HL-60 (cell line): ENCODE measurements at regions not wholly inside any gene's neighbourhood (a gene's known extent, or its start where the extent isn't known, plus 50 kb on each side); places are given as distances from the start of the nearest gene placed in this dataset.
"Not testable (repeated sequence)": the region's sequence is repeated elsewhere in the genome, so short reads cannot be mapped to it uniquely, and the experiment has no call there.

Source experiments
- DNase-seq, 2 experiments: peaks; one replicate each; pipeline ENCODE4 v3.0.0-alpha.2; 2010 to 2020; ENCODE audit warnings: low read depth in 1 of 2, low spot score in 1 of 2
- H3K27ac ChIP-seq: fragments of 250-450 bp; sonication (Bioruptor Pico); replicated peaks from 2 replicates; pipeline ENCODE4 v1.5.1; 2020; ENCODE audit warnings: mild to moderate bottlenecking, moderate library complexity
- H3K27me3 ChIP-seq: fragments of 250-450 bp; sonication (Bioruptor Pico); 2 replicates; pipeline ENCODE4 v1.5.1; 2021; ENCODE audit warnings: mild to moderate bottlenecking, moderate library complexity; ENCODE audit not compliant: insufficient read depth, poor library complexity, severe bottlenecking
- H3K4me3 ChIP-seq: replicated peaks from 2 replicates; pipeline ENCODE4 v1.5.1; 2011; ENCODE audit warnings: mild to moderate bottlenecking, control low read depth, low read length; ENCODE audit not compliant: insufficient read depth
- GABPA ChIP-seq: IDR thresholded peaks from 2 replicates; pipeline ENCODE4 v1.6.1; 2012; ENCODE audit warnings: low read depth
- POLR2AphosphoS5 ChIP-seq: IDR thresholded peaks from 2 replicates; pipeline ENCODE4 v1.6.1; 2012; ENCODE audit warnings: low read depth
- REST ChIP-seq: IDR thresholded peaks from 2 replicates; pipeline ENCODE4 v1.6.1; 2012; ENCODE audit warnings: low read depth; ENCODE audit not compliant: insufficient replicate concordance
- SPI1 ChIP-seq: IDR thresholded peaks from 2 replicates; pipeline ENCODE4 v1.6.1; 2012; ENCODE audit warnings: low read depth, mild to moderate bottlenecking, borderline replicate concordance
- TF ChIP-seq, protein P1 (sequence below): IDR thresholded peaks from one replicate; pipeline ENCODE4 v1.5.1; 2011; ENCODE audit warnings: low read length, control low read depth, inconsistent platforms; ENCODE audit not compliant: insufficient read depth

DNA sequence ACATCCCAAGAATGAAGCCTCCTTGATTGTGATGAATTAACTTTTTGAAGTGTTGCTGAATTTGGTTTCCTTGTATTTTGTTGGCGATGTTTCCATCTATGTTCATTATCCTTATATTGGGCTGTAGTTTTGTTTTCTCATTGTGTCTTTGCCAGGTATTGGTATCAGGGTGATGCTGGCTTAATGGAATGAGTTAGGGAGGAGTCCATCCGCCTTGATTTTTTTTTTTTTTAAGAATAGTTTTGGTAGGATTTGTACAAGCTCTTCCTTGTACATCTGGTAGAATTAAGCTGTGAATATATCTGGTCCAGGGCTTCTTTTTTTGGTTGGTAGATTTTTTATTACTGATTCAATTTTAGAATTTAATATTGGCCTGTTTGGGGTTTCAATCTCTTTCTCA is 166.1 kb upstream of the WDFY3 start:
- TF ChIP-seq, protein P1, sequence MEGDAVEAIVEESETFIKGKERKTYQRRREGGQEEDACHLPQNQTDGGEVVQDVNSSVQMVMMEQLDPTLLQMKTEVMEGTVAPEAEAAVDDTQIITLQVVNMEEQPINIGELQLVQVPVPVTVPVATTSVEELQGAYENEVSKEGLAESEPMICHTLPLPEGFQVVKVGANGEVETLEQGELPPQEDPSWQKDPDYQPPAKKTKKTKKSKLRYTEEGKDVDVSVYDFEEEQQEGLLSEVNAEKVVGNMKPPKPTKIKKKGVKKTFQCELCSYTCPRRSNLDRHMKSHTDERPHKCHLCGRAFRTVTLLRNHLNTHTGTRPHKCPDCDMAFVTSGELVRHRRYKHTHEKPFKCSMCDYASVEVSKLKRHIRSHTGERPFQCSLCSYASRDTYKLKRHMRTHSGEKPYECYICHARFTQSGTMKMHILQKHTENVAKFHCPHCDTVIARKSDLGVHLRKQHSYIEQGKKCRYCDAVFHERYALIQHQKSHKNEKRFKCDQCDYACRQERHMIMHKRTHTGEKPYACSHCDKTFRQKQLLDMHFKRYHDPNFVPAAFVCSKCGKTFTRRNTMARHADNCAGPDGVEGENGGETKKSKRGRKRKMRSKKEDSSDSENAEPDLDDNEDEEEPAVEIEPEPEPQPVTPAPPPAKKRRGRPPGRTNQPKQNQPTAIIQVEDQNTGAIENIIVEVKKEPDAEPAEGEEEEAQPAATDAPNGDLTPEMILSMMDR, result no peak
- TF ChIP-seq POLR2AphosphoS5, result no peak
- no peak for TF ChIP-seq GABPA
- no peak for TF ChIP-seq REST
- no peak for TF ChIP-seq SPI1
- Histone ChIP-seq H3K27me3 (no peaks in the 10 kb centered on the region), H3K4me3 (no peak overlapping the region), H3K27ac (no peak overlapping the region)
- no peak for DNase-seq

GRCh38 chr4:85139749-85140148 is 173.3 kb upstream of the WDFY3 start:
- not testable (repeated sequence) for DNase-seq, H3K4me3 ChIP-seq, H3K27ac ChIP-seq, H3K27me3 ChIP-seq

GRCh38 chr4:85142451-85142850 is 176.0 kb upstream of the WDFY3 start:
- Histone ChIP-seq H3K27ac (no peak overlapping the region), H3K4me3 (no peak overlapping the region), H3K27me3 (no peaks in the 10 kb centered on the region)
- DNase-seq, result no peak
- TF ChIP-seq SPI1 (no peak), POLR2AphosphoS5 (no peak), GABPA (no peak), REST (no peak)
- TF ChIP-seq, protein P1, result no peak

DNA sequence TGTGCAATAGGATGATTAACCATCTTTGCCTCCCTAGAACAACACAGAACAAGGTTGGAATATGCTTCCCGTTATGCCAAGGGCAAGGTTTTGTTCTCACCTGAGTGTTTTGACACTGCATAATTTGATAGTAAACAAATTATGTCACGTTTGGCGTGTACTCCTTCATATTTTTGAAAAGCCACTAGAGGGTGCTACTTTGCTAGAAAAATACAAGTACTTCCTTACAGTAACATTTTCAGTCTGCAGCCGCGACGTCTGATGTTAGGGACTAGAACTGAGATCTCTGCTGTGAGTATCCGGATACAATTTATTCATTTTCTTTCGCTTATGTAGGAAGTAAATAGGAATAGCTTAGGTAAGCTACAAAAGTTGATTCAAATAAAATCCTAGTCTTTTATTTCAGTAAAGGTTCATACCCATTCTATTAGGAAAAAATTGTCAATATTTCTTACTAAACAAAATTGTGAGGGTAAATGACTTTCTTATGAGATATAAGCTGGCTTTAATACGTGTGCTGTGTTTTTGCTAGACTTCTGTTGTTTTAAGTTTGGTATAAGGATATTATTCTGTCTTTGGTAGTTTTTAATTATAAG is 181.1 kb upstream of the WDFY3 start:
- Histone ChIP-seq H3K27me3 (no peaks in the 10 kb centered on the region), H3K27ac (no peak overlapping the region), H3K4me3 (no peak overlapping the region)
- peak in 1 of 2 experiments; percentile 49 for DNase-seq
- no peak for TF ChIP-seq GABPA
- peak; percentile 30; the same call in 1 of the 2 replicates for TF ChIP-seq SPI1
- TF ChIP-seq, protein P1, result peak; percentile 24
- no peak for TF ChIP-seq REST
- TF ChIP-seq POLR2AphosphoS5, result no peak
